Prostate gland (tissue), 2 donors: ENCODE measurements at regions not wholly inside any gene's neighbourhood (a gene's known extent, or its start where the extent isn't known, plus 50 kb on each side); places are given as distances from the start of the nearest gene placed in this dataset.

Experiments used
- POLR2A ChIP-seq: fragments of 450-650 bp; IDR thresholded peaks from one replicate; pipeline ENCODE4 v1.6.1; 2016; ENCODE audit warnings: antibody characterized with exemption, mild to moderate bottlenecking
- POLR2AphosphoS5 ChIP-seq: sonication (generic); formaldehyde crosslinking; IDR thresholded peaks from one replicate; pipeline ENCODE4 v1.6.1; 2017; ENCODE audit warnings: antibody characterized with exemption
- TF ChIP-seq, protein P1 (sequence below), 4 experiments: fragments of 200-600 bp in 2 of 4; fragments of 450-650 bp in 2 of 4; sonication (generic) in 2 of 4; IDR thresholded peaks; 1 replicate in 3 of 4; 2 replicates in 1 of 4; pipeline ENCODE4 v1.5.1; 2016 to 2019; ENCODE audit warnings: antibody characterized with exemption in 4 of 4, mild to moderate bottlenecking in 2 of 4, moderate library complexity in 2 of 4

GRCh38 chr3:163552659-163552966 is 1525.7 kb downstream of the SI start:
- TF ChIP-seq, protein P1, sequence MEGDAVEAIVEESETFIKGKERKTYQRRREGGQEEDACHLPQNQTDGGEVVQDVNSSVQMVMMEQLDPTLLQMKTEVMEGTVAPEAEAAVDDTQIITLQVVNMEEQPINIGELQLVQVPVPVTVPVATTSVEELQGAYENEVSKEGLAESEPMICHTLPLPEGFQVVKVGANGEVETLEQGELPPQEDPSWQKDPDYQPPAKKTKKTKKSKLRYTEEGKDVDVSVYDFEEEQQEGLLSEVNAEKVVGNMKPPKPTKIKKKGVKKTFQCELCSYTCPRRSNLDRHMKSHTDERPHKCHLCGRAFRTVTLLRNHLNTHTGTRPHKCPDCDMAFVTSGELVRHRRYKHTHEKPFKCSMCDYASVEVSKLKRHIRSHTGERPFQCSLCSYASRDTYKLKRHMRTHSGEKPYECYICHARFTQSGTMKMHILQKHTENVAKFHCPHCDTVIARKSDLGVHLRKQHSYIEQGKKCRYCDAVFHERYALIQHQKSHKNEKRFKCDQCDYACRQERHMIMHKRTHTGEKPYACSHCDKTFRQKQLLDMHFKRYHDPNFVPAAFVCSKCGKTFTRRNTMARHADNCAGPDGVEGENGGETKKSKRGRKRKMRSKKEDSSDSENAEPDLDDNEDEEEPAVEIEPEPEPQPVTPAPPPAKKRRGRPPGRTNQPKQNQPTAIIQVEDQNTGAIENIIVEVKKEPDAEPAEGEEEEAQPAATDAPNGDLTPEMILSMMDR (IDR thresholded peaks at IDR 0.05), result no peak
- TF ChIP-seq POLR2AphosphoS5 (no peak), POLR2A (no peak)
